SJCRH30 (cell line): ENCODE measurements at regions not wholly inside any gene's neighbourhood (a gene's known extent, or its start where the extent isn't known, plus 50 kb on each side); places are given as distances from the start of the nearest gene placed in this dataset.
A peak's percentile ranks its signal among the peaks of the same experiment; 100 is the strongest.
"Not testable (repeated sequence)": the region's sequence is repeated elsewhere in the genome, so short reads cannot be mapped to it uniquely, and the experiment has no call there.

ENCODE experiments used
- DNase-seq, 2 experiments: peaks; one replicate each; pipeline ENCODE4 v3.0.0-alpha.2; 2015 to 2020
- H3K27ac ChIP-seq: fragments of 250-450 bp; sonication (Bioruptor Pico); 2 replicates; pipeline ENCODE4 v1.5.1; 2020; ENCODE audit warnings: mild to moderate bottlenecking, moderate library complexity
- H3K27me3 ChIP-seq: fragments of 250-450 bp; sonication (Bioruptor Pico); 2 replicates; pipeline ENCODE4 v1.5.1; 2020; ENCODE audit warnings: mild to moderate bottlenecking, moderate library complexity
- H3K36me3 ChIP-seq: fragments of 250-450 bp; sonication (Bioruptor Pico); 2 replicates; pipeline ENCODE4 v1.5.1; 2020; ENCODE audit warnings: mild to moderate bottlenecking, moderate library complexity
- H3K4me1 ChIP-seq: fragments of 250-450 bp; sonication (Bioruptor Pico); 2 replicates; pipeline ENCODE4 v1.5.1; 2020; ENCODE audit warnings: mild to moderate bottlenecking, moderate library complexity
- H3K4me3 ChIP-seq: fragments of 250-450 bp; sonication (Bioruptor Pico); 2 replicates; pipeline ENCODE4 v1.5.1; 2020; ENCODE audit warnings: mild to moderate bottlenecking, moderate library complexity
- H3K9me3 ChIP-seq: fragments of 250-450 bp; sonication (Bioruptor Pico); replicated peaks from 2 replicates; pipeline ENCODE4 v1.5.1; 2020; ENCODE audit warnings: mild to moderate bottlenecking, moderate library complexity

DNA sequence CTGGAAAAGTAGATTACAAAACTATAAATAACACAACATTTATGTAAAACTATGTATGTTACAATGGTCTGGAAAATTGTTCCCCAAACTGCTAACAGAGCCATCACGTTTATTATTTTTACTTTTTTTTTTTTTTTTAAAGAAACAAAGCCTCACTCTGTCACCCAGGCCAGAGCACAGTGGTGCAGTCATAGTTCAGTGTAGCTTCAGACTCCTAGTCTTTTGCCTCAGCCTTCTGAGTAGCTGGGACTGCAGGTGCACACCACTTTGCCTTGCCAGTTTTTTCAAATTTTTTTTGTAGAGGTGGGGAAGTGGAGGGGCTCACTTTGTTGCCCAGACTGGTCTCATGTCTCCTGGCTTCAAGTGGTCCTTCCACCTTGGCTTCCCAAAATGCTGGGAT is 180.1 kb upstream of the SPRY1 start:
- Histone ChIP-seq H3K36me3 (no peaks in the 10 kb centered on the region), H3K4me1 (peaks cover 6% of the 10 kb centered on the region; the same call in 1 of the 2 replicates), H3K27me3 (no peaks in the 10 kb centered on the region), H3K4me3 (no peak overlapping the region), H3K27ac (no peak overlapping the region), H3K9me3 (no peaks in the 10 kb centered on the region)
- no peak for DNase-seq

DNA sequence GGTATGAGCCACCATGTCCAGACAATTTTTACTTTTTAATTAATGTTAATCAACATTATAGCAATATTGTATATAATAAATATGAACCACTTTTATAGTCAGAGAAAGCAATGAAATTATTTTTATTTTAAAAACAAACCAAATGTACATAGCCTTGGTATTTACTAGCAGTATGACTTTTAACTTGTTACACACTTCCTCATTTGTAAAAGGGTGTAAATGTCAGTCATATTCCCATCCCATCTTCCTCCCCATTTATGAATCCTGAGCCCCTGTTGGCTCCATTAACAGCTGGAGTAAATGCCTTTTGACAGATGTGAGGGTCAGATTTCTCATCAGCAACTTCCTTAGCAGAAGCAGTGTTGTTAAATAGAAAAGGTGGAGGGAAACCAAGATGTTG is 179.6 kb upstream of the SPRY1 start:
- Histone ChIP-seq H3K27ac (no peak overlapping the region), H3K4me3 (no peak overlapping the region), H3K9me3 (no peaks in the 10 kb centered on the region), H3K36me3 (no peaks in the 10 kb centered on the region), H3K27me3 (no peaks in the 10 kb centered on the region), H3K4me1 (peaks cover 6% of the 10 kb centered on the region; the same call in 1 of the 2 replicates)
- DNase-seq: peak in 1 of 2 experiments; percentile 39

DNA sequence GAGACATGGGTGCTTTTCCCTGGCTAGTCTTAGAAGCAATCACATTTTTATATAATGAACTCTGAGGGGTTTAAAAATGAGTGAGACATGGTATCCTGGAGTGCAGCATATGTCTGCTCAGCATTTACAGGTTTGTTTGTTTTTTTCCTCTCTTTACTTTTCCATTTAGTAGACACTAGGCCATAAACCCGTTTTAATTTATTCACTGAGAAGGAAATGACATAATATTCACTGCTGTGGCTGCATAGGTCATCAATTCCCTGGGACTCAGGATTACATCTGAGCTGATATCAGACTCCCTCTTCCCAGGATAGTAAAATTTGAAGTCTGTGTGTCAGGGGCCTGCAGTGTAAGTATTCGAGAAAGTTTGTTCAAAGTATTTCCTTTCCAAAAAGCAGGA is 178.9 kb upstream of the SPRY1 start:
- H3K27ac ChIP-seq: no peak overlapping the region
- H3K4me3 ChIP-seq: no peak overlapping the region
- peaks cover 6% of the 10 kb centered on the region; the same call in 1 of the 2 replicates for H3K4me1 ChIP-seq
- DNase-seq: no peak
- H3K27me3 ChIP-seq: no peaks in the 10 kb centered on the region
- H3K36me3 ChIP-seq: no peaks in the 10 kb centered on the region
- no peaks in the 10 kb centered on the region for H3K9me3 ChIP-seq

DNA sequence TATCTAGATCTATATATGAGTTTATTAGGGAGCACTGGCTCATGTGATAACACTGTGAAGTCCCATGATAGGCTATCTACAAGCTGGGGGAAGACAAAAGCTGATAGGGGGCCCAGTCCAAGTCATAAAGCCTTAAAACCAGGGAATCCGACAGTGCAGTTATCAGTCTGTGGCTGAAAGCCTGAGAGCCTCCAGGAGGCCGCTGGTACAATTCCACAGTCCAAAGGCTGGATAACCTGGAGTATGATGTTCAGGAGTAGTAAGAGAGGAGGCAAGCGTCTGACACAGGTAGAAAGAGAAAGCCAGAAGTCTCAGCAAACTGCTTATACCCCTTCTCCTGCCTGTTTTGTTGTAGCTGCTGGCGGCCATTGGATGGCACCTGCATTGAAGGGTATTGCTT is 177.6 kb upstream of the SPRY1 start:
- Histone ChIP-seq H3K4me1 (peaks cover 6% of the 10 kb centered on the region; the same call in 1 of the 2 replicates), H3K9me3 (no peaks in the 10 kb centered on the region), H3K27ac (no peak overlapping the region), H3K36me3 (no peaks in the 10 kb centered on the region), H3K4me3 (no peak overlapping the region), H3K27me3 (no peaks in the 10 kb centered on the region)
- no peak for DNase-seq

DNA sequence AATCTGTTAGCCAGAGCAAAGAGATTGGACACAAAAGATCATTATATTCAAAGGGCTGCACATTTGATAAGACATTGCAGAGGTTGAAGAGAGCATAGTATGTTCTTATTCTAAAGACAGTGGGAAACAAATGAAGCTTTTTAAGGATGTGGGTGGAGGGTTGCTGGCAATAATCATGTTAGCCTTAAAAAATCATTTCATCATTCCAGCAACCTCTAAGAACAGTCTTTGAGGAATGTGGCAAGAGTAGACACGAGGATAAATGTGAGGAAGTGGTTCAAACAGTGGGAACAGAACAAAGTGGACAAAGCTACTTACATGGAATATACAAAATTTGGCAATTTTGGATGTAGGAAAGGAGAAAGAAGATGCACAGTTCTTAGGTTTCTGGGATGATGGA is 167.3 kb upstream of the SPRY1 start:
- Histone ChIP-seq H3K27ac (no peak overlapping the region), H3K36me3 (no peaks in the 10 kb centered on the region), H3K9me3 (peaks cover 10% of the 10 kb centered on the region), H3K4me3 (no peak overlapping the region), H3K27me3 (no peaks in the 10 kb centered on the region), H3K4me1 (0 out of 2 replicates have a peak, but pooled peaks cover 4% of the 10 kb centered on the region)
- DNase-seq: no peak

DNA sequence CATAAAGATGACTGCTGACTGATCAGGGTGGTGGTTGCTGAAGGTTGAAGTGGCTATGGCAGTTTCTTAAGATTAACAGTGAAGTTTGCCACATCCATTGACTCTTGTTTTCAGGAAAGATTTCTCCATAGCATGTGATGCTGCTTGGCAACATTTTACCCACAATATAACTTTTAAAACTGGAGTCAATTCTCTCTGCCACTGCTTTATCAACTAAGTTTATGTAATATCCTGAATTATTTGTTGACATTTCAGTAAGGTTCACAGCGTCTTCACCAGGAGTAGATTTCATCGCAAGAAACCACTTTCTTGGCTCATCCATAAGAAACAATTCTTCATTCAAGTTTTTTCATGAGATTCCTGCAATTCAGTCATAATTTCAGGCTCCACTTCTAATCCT is 166.5 kb upstream of the SPRY1 start:
- Histone ChIP-seq H3K36me3 (no peaks in the 10 kb centered on the region), H3K27me3 (no peaks in the 10 kb centered on the region), H3K4me1 (peaks cover under 1% of the 10 kb centered on the region; the same call in 1 of the 2 replicates), H3K4me3 (no peak overlapping the region), H3K9me3 (peaks cover 7% of the 10 kb centered on the region), H3K27ac (no peak overlapping the region)
- no peak for DNase-seq

DNA sequence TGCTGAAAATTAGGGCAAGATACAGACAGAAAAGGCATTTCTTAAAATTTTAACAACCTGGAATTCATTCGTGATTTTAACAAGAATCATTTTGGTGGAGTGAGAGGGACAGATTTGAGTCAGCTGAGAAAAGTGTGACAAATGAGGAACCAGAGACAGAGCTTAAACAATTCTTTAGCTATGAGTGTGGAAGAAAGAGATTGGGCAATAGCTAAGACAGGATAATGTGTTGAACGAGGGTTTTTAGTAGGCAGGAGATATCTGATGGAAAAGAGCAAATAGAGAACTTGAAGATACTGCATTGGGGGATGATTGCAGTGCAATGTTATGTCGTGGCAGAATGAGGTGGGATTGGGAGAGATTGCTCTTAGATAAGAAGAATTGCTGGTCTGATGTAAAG is 164.2 kb upstream of the SPRY1 start:
- 0 out of 2 replicates have a peak, but pooled peaks cover 4% of the 10 kb centered on the region for H3K9me3 ChIP-seq
- no peak for DNase-seq
- no peaks in the 10 kb centered on the region for H3K27me3 ChIP-seq

DNA sequence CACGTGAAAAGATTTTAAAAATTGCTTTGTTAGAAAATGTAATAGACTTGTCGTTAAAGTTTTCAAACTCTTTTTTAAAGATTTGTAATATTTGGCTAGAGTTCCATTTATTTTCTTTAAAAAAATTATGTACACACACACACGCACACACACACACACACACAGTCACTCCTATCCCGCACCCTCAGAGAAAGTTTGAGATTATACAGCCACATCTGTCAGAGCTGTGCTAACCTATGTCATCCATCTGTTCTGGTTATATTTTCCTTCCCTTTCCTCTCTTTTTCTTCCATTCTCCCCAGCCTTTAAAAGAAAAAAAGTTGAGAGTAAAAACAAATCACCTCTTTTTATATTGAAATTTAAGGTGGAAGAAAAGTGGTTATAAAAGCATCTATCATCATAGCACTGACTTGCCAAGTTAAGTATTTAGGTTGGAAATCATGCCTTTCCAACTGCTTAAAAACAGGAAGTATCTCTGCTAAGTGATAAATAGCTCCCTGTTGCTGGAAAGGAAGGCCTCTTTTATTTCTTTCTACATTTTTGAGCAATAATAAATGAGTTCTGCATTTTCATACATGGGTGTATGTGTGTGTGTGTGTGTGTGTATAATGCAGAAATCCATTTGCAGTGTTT is 163.3 kb upstream of the SPRY1 start:
- DNase-seq: no peak
- H3K9me3 ChIP-seq: 0 out of 2 replicates have a peak, but pooled peaks cover 4% of the 10 kb centered on the region
- H3K4me3 ChIP-seq: no peak overlapping the region
- no peaks in the 10 kb centered on the region for H3K27me3 ChIP-seq
- H3K4me1 ChIP-seq: no peaks in the 10 kb centered on the region; the same call in 1 of the 2 replicates
- no peak overlapping the region for H3K27ac ChIP-seq
- H3K36me3 ChIP-seq: peaks cover 4% of the 10 kb centered on the region; the same call in 1 of the 2 replicates

More for the DNA sequence above, 164.2 kb upstream of the SPRY1 start:
- Histone ChIP-seq H3K4me3 (no peak overlapping the region), H3K27ac (no peak overlapping the region), H3K4me1 (no peaks in the 10 kb centered on the region; the same call in 1 of the 2 replicates), H3K36me3 (no peaks in the 10 kb centered on the region)

DNA sequence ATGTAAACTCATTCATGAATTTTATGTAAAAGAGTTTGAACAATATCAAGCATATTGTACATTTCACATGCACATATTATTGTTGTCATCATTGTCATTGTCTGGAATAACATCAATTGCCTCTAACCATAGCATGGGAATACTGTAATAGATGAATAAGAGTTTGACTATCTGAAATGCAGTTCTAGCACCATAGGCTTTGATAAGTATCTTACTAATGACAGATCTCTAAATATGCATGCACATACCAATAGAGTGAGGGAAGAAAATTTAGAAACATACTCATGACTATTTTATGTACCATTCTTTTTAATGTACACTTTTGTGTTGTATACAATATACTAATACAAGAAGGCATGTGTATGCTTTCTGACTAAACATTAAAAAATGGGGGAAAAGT is 161.6 kb upstream of the SPRY1 start:
- no peak for DNase-seq
- Histone ChIP-seq H3K4me1 (no peaks in the 10 kb centered on the region; the same call in 1 of the 2 replicates), H3K9me3 (0 out of 2 replicates have a peak, but pooled peaks cover 4% of the 10 kb centered on the region), H3K27ac (no peak overlapping the region), H3K4me3 (no peak overlapping the region), H3K36me3 (peaks cover 4% of the 10 kb centered on the region; the same call in 1 of the 2 replicates), H3K27me3 (no peaks in the 10 kb centered on the region)

DNA sequence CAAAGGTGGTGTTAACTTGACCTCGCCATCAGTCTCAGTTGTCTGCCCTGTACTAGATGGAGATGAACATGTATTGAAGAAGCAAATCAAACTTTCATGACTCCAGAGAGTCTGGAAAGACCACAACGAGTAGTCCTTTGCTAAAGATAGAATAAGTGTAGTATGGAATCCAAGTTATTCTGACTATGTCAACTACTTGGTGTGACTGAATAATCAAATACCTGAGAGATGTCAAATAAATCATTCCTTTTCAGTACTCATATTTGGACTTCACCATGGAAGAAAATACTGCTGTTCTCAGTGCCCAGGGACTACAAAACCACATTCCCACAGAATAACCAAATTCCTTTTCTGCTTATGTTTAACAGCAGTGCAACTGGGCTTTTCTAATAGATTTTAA is 161.2 kb upstream of the SPRY1 start:
- Histone ChIP-seq H3K27me3 (no peaks in the 10 kb centered on the region), H3K4me3 (no peak overlapping the region), H3K27ac (no peak overlapping the region), H3K4me1 (no peaks in the 10 kb centered on the region; the same call in 1 of the 2 replicates), H3K9me3 (0 out of 2 replicates have a peak, but pooled peaks cover 4% of the 10 kb centered on the region), H3K36me3 (peaks cover 4% of the 10 kb centered on the region; the same call in 1 of the 2 replicates)
- DNase-seq: no peak

DNA sequence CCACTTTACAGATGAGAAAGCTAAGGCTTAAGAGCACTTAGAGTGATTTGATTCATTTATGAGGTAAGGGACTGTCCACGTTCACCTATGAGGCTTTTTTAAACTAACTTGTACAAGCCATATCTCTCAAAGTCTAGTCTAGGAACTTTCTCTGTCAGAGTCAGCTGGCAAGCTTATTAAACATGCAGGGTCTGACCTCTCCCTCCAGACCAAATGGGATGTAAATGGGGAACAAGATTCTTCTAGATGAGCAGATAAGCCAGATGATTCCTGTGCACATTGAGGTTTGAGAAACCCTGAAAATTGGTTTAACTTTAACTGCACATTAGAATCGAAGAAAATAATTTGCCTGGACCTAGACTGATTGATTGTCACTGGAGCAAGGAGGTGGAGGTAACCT is 160.0 kb upstream of the SPRY1 start:
- H3K9me3 ChIP-seq: 0 out of 2 replicates have a peak, but pooled peaks cover 4% of the 10 kb centered on the region
- H3K36me3 ChIP-seq: peaks cover 4% of the 10 kb centered on the region; the same call in 1 of the 2 replicates
- H3K4me3 ChIP-seq: no peak overlapping the region
- no peaks in the 10 kb centered on the region; the same call in 1 of the 2 replicates for H3K4me1 ChIP-seq
- no peaks in the 10 kb centered on the region for H3K27me3 ChIP-seq
- no peak for DNase-seq
- H3K27ac ChIP-seq: no peak overlapping the region

DNA sequence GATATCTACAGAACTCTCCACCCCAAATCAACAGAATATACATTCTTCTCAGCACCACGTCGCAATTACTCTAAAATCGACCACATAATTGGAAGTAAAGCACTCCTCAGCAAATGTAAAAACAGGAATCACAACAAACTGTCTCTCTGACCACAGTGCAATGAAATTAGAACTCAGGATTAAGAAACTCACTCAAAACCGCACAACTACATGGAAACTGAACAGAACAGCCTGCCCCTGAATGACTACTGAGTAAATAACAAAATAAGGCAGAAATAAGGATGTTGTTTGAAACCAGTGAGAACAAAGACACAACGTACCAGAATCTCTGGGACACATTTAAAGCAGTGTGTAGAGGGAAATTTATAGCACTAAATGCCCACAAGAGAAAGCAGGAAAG is 156.3 kb upstream of the SPRY1 start:
- H3K27me3 ChIP-seq, H3K36me3 ChIP-seq, H3K27ac ChIP-seq, H3K4me1 ChIP-seq, H3K9me3 ChIP-seq, H3K4me3 ChIP-seq, DNase-seq: not testable (repeated sequence)

DNA sequence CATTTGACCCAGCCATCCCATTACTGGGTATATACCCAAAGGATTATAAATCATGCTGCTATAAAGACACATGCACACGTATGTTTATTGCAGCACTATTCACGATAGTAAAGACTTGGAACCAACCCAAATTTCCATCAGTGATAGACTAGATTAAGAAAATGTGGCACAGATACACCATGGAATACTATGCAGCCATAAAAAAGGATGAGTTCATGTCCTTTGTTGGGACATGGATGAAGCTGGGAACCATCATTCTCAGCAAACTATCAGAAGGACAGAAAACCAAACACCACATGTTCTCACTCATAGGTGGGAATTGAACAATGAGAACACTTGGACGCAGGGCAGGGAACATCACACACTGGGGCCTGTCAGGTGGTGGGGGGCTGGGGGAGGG is 153.4 kb upstream of the SPRY1 start:
- not testable (repeated sequence) for H3K36me3 ChIP-seq, H3K4me3 ChIP-seq, DNase-seq, H3K9me3 ChIP-seq, H3K4me1 ChIP-seq, H3K27me3 ChIP-seq, H3K27ac ChIP-seq

DNA sequence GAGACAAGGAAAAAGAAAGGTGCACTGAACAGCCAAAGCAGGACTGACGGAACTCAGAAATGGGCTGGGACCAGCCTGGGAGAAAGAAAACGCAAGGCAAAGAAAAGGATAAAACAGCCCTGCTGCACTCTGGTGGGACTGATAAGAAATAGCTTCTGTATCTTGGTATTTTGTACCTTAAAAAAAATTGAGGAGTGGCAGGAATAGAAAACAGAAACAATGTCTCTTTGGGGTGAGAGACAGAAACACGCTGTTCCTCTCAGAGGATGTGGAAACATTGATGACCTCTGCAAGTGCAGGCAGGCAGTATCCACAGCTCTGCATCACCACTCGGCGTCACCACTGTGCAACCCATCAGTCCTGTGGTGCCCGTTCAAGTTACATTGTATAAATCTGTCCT is 152.5 kb upstream of the SPRY1 start:
- H3K36me3 ChIP-seq: no peaks in the 10 kb centered on the region
- no peak overlapping the region for H3K27ac ChIP-seq
- no peaks in the 10 kb centered on the region for H3K27me3 ChIP-seq
- peak in 1 of 2 experiments; percentile 13 for DNase-seq
- no peaks in the 10 kb centered on the region for H3K4me1 ChIP-seq
- no peak overlapping the region for H3K4me3 ChIP-seq
- 0 out of 2 replicates have a peak, but pooled peaks cover 4% of the 10 kb centered on the region for H3K9me3 ChIP-seq

DNA sequence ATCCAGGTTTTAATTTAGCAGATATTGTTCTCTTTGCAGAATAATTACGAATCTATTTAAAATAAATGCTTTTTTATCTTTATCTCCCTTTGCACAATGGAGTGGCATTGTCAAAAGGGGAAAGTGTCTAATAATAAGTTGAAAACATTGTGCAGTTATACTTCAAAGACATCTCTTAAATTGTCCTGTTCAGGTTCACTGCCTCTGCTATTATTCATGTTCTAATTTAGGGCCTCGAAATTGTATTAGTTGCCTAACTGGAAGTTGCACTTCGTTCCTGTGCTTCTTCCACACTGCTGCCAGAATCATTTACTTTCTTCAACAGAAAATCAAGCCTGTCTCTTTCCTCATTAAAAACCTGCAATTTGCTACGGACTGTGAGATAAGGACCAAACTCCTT is 150.5 kb upstream of the SPRY1 start:
- H3K27me3 ChIP-seq: no peaks in the 10 kb centered on the region
- H3K9me3 ChIP-seq: 0 out of 2 replicates have a peak, but pooled peaks cover 4% of the 10 kb centered on the region
- no peaks in the 10 kb centered on the region for H3K4me1 ChIP-seq
- no peak for DNase-seq
- H3K4me3 ChIP-seq: no peak overlapping the region
- H3K36me3 ChIP-seq: no peaks in the 10 kb centered on the region
- no peak overlapping the region for H3K27ac ChIP-seq
